Neuronal stem cell (in vitro differentiated cells): ENCODE measurements at regions not wholly inside any gene's neighbourhood (a gene's known extent, or its start where the extent isn't known, plus 50 kb on each side); places are given as distances from the start of the nearest gene placed in this dataset.

ENCODE experiments used
- DNase-seq: peaks from one replicate; pipeline ENCODE4 v3.0.0-alpha.2; 2013; ENCODE audit warnings: low spot score
- H2AFZ ChIP-seq: one replicate; pipeline ENCODE4 v1.6.1; 2013; ENCODE audit warnings: mild to moderate bottlenecking, low read length, inconsistent platforms
- H2AK5ac ChIP-seq: 2 replicates; pipeline ENCODE4 v1.6.1; 2013; ENCODE audit warnings: low read depth, mild to moderate bottlenecking, inconsistent platforms, low read length, moderate library complexity, mixed read lengths
- H2BK120ac ChIP-seq: 2 replicates; pipeline ENCODE4 v1.6.1; 2013; ENCODE audit warnings: low read depth, mild to moderate bottlenecking, inconsistent platforms, low read length, moderate library complexity, mixed read lengths
- H2BK12ac ChIP-seq: one replicate; pipeline ENCODE4 v1.6.1; 2013; ENCODE audit warnings: low read length, inconsistent platforms
- H2BK15ac ChIP-seq: 2 replicates; pipeline ENCODE4 v1.6.1; 2013; ENCODE audit warnings: mild to moderate bottlenecking, low read length, inconsistent platforms, mixed read lengths
- H2BK5ac ChIP-seq: one replicate; pipeline ENCODE4 v1.6.1; 2013; ENCODE audit warnings: inconsistent platforms, mild to moderate bottlenecking, low read length, moderate library complexity
- H3K14ac ChIP-seq: one replicate; pipeline ENCODE4 v1.6.1; 2013; ENCODE audit warnings: low read length, inconsistent platforms
- H3K18ac ChIP-seq: 2 replicates; pipeline ENCODE4 v1.6.1; 2013; ENCODE audit warnings: low read length, inconsistent platforms
- H3K23ac ChIP-seq: 2 replicates; pipeline ENCODE4 v1.6.1; 2013; ENCODE audit warnings: low read depth, mild to moderate bottlenecking, mixed read lengths, low read length, inconsistent platforms; ENCODE audit not compliant: poor library complexity
- H3K27ac ChIP-seq: replicated peaks from 3 replicates; pipeline ENCODE4 v1.5.1; 2013; ENCODE audit warnings: low read length, inconsistent platforms
- H3K27me3 ChIP-seq, 3 experiments: 2 replicates each; pipeline ENCODE4 v1.6.1; 2013; ENCODE audit warnings: low read length in 3 of 3, mild to moderate bottlenecking in 2 of 3, inconsistent platforms in 1 of 3, low read depth in 1 of 3, mixed read lengths in 1 of 3, moderate library complexity in 1 of 3; ENCODE audit not compliant: control insufficient read depth in 3 of 3, insufficient read depth in 3 of 3
- H3K36me3 ChIP-seq, 2 donors: replicated peaks in 1 of 2; 2 replicates each; pipeline ENCODE4 v1.6.1; 2013; ENCODE audit warnings: low read length in 2 of 2; ENCODE audit not compliant: control insufficient read depth in 2 of 2, insufficient read depth in 2 of 2
- H3K4ac ChIP-seq: 2 replicates; pipeline ENCODE4 v1.6.1; 2013; ENCODE audit warnings: inconsistent platforms, mild to moderate bottlenecking, low read length, moderate library complexity
- H3K4me1 ChIP-seq, 2 donors: 1 replicate in 1 of 2; 2 replicates in 1 of 2; pipeline ENCODE4 v1.6.1; 2013; ENCODE audit warnings: low read length in 2 of 2, low read depth in 1 of 2; ENCODE audit not compliant: control insufficient read depth in 2 of 2, insufficient read depth in 1 of 2
- H3K4me2 ChIP-seq: one replicate; pipeline ENCODE4 v1.6.1; 2013; ENCODE audit warnings: mild to moderate bottlenecking, low read length, inconsistent platforms; ENCODE audit not compliant: insufficient read depth, poor library complexity, severe bottlenecking
- H3K4me3 ChIP-seq, 2 donors: 2 replicates each; pipeline ENCODE4 v1.5.1; 2013; ENCODE audit warnings: low read length in 2 of 2, mild to moderate bottlenecking in 2 of 2, inconsistent platforms in 1 of 2, moderate library complexity in 1 of 2
- H3K79me1 ChIP-seq: one replicate; pipeline ENCODE4 v1.6.1; 2013; ENCODE audit warnings: low read depth, mild to moderate bottlenecking, inconsistent platforms, low read length, moderate library complexity
- H3K9ac ChIP-seq: one replicate; pipeline ENCODE4 v1.6.1; 2013; ENCODE audit warnings: mild to moderate bottlenecking, low read depth, low read length, inconsistent platforms; ENCODE audit not compliant: poor library complexity
- H3K9me3 ChIP-seq, 2 donors: replicated peaks in 1 of 2; 2 replicates each; pipeline versions ENCODE3 to v1.6.1; 2013; ENCODE audit warnings: low read length in 2 of 2, mild to moderate bottlenecking in 2 of 2, inconsistent platforms in 1 of 2, low read depth in 1 of 2, mixed read lengths in 1 of 2, moderate library complexity in 1 of 2; ENCODE audit not compliant: control insufficient read depth in 2 of 2, insufficient read depth in 1 of 2
- H4K8ac ChIP-seq: one replicate; pipeline ENCODE4 v1.6.1; 2013; ENCODE audit warnings: low read depth, mild to moderate bottlenecking, inconsistent platforms, low read length, moderate library complexity
- H4K91ac ChIP-seq: one replicate; pipeline ENCODE4 v1.6.1; 2013; ENCODE audit warnings: low read length, low read depth, mild to moderate bottlenecking, inconsistent platforms; ENCODE audit not compliant: poor library complexity
- WGBS, 2 donors: extraction: QIAGEN DNeasy Blood & Tissue Kit; methylation state at CpG; one replicate each; pipeline ENCODE4 v1.1.7; 2013; ENCODE audit warnings: missing lambda C conversion rate in 2 of 2, mixed read lengths in 1 of 2; ENCODE audit not compliant: insufficient read length in 2 of 2, insufficient replicate concordance in 1 of 2; ENCODE audit errors: extremely low coverage in 2 of 2; 5-methylcytosine and 5-hydroxymethylcytosine counted together

DNA sequence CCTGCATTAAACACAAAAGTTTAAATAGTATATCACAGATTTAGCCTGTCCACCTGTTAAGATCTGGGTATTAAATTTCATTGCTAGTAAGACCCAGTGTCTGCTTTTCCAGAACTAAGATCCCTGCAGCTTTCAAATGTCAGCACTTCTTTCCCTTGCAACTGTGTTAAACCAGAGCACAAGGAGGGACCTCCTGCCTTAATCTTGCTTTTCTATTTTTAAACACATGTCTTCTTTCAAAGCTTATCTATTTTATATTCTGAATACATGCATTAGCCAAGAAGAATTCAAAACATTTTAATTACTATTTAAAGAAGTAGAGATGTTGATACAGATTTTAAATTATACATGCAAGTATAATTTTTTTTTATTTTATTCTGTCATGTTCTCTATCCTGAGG lies 315.1 kb downstream of the ARPP21 start:
- H4K8ac ChIP-seq = no peak overlapping the region
- H2BK15ac ChIP-seq = no peak overlapping the region
- H3K4me3 ChIP-seq = no peak overlapping the region
- H2AK5ac ChIP-seq = no peak overlapping the region
- H2BK120ac ChIP-seq = no peak overlapping the region
- H3K27me3 ChIP-seq = no peaks in the 10 kb centered on the region
- H2BK12ac ChIP-seq = no peak overlapping the region
- H3K4me2 ChIP-seq = no peak overlapping the region
- H3K9ac ChIP-seq = no peak overlapping the region
- no peak overlapping the region for H4K91ac ChIP-seq
- no peak overlapping the region for H3K4ac ChIP-seq
- H3K79me1 ChIP-seq = peaks cover 3% of the 10 kb centered on the region
- H3K18ac ChIP-seq = no peak overlapping the region
- no peaks in the 10 kb centered on the region for H3K9me3 ChIP-seq
- no peaks in the 10 kb centered on the region for H3K4me1 ChIP-seq
- H3K14ac ChIP-seq = no peak overlapping the region
- no peaks in the 10 kb centered on the region for H3K36me3 ChIP-seq
- H2AFZ ChIP-seq = no peak overlapping the region
- DNase-seq = no peak
- H3K23ac ChIP-seq = no peak overlapping the region
- H3K27ac ChIP-seq = no peak overlapping the region
- no peak overlapping the region for H2BK5ac ChIP-seq

DNA sequence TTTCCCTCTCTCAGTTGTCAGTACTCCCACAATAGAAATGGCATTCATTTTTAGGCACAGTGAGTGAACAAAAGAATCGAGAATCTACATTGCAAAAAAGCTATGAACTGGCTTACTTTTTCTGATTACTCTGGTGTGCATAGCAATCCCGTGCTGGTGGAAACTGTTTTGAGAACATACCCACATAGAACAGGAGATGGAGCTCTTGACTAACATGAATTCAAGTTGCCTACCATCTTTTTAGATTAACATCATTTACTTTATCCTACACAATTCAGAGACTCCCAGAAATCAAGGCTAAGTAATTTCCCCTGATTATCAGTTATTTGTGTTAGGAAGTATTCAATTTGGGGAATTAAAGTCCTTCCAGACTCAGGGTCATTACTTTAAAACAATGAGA lies 326.6 kb downstream of the ARPP21 start:
- H3K18ac ChIP-seq = no peak overlapping the region
- DNase-seq = peak; percentile 17
- H3K23ac ChIP-seq = no peak overlapping the region
- H3K4me3 ChIP-seq = no peak overlapping the region
- no peak overlapping the region for H4K8ac ChIP-seq
- H2AK5ac ChIP-seq = no peak overlapping the region
- no peaks in the 10 kb centered on the region for H3K27me3 ChIP-seq
- H3K36me3 ChIP-seq = no peaks in the 10 kb centered on the region
- no peak overlapping the region for H3K27ac ChIP-seq
- H3K79me1 ChIP-seq = no peaks in the 10 kb centered on the region
- H2BK12ac ChIP-seq = no peak overlapping the region
- H2BK5ac ChIP-seq = no peak overlapping the region
- no peak overlapping the region for H3K14ac ChIP-seq
- no peak overlapping the region for H2BK15ac ChIP-seq
- H3K9ac ChIP-seq = no peak overlapping the region
- H4K91ac ChIP-seq = no peak overlapping the region
- no peaks in the 10 kb centered on the region for H3K9me3 ChIP-seq
- no peak overlapping the region for H3K4ac ChIP-seq
- no peaks in the 10 kb centered on the region for H3K4me1 ChIP-seq
- H2BK120ac ChIP-seq = no peak overlapping the region
- no peak overlapping the region for H2AFZ ChIP-seq
- WGBS, 2 donors = no CpG with 5 or more reads among the region's 2 CpGs
- no peak overlapping the region for H3K4me2 ChIP-seq

DNA sequence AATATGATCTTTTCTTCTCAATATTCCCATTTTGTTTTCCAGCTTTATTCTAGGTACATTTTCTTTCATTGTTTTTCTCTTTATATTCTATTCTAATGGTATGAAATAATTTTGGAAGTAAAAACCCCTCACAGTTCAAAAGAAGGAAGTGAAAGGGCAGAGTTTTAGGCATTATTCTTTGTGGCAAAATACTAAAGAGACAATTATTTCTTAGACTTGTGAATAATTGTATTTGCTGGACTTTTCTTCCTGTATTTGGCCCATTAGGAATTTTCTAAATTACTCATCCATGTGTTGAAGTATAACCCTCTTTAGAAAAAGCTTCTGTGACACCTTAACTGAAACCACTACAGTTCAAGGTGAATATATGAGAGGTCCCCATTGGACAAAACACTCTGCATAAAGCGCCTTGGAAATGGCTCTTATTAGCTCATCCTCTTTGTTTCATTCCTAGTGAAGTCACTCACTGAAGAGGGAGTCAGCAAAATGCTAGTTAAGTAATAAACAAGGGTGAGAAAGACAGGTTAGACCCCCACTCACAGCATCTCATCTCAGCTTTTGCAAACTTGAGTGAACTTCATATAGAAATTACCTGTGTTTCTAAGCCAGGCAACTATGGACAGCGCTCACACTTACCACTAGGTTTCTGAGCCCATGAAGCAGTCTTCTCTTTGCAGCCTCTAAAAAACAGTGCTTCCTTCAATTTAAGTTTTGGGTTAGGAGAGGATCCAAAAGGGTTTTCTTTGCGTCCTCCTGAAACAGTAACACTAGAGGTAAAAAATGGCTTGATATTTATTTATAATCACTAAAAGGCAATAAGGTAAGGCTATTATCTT lies 327.5 kb downstream of the ARPP21 start:
- Histone ChIP-seq H2BK12ac (no peak overlapping the region), H4K91ac (no peak overlapping the region), H2AK5ac (no peak overlapping the region), H3K4me3 (no peak overlapping the region), H3K9ac (no peak overlapping the region), H2BK5ac (no peak overlapping the region), H2AFZ (no peak overlapping the region), H3K27me3 (no peaks in the 10 kb centered on the region), H2BK15ac (no peak overlapping the region), H3K18ac (no peak overlapping the region), H3K36me3 (no peaks in the 10 kb centered on the region), H3K14ac (no peak overlapping the region), H4K8ac (no peak overlapping the region), H3K23ac (no peak overlapping the region), H3K9me3 (no peaks in the 10 kb centered on the region), H3K27ac (no peak overlapping the region), H3K4ac (no peak overlapping the region), H3K4me1 (no peaks in the 10 kb centered on the region), H3K4me2 (no peak overlapping the region), H3K79me1 (no peaks in the 10 kb centered on the region), H2BK120ac (no peak overlapping the region)
- no peak for DNase-seq
- WGBS, 2 donors = no CpG with 5 or more reads among the region's 3 CpGs

DNA sequence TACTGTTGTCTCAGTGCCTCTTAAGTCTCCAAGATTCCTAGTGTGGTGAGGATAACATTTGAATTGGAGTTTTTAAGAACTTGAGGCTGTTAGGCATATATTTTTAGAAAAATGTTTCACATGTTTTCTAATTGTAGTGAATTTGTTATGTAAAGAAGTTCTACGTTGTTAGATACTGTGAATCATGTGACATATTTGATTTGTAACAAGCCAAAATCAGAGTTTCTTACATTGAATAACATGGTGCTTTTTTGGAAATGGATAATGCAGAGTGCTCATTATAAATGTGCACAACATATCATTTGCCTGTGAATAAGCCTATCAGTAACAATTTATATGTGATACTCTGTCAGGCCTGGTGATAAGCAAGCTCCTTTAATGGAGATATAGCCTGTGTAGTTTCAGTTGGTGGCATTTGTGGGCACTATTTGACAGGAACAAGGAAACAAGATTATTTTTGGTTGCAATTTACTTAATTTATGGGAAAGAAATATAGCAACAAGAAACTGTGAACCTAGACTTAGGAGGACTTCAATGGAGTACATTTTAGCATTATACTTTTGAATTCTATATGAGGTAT lies 328.8 kb downstream of the ARPP21 start:
- no peaks in the 10 kb centered on the region for H3K27me3 ChIP-seq
- no peak overlapping the region for H2BK12ac ChIP-seq
- no peak overlapping the region for H3K4me3 ChIP-seq
- no peak overlapping the region for H3K23ac ChIP-seq
- WGBS, 2 donors = no CpG with 5 or more reads among the region's 1 CpG
- no peaks in the 10 kb centered on the region for H3K9me3 ChIP-seq
- no peak overlapping the region for H3K18ac ChIP-seq
- no peak for DNase-seq
- no peak overlapping the region for H2BK5ac ChIP-seq
- H3K9ac ChIP-seq = no peak overlapping the region
- no peak overlapping the region for H3K4ac ChIP-seq
- H3K4me1 ChIP-seq = no peaks in the 10 kb centered on the region
- H3K27ac ChIP-seq = no peak overlapping the region
- H4K91ac ChIP-seq = no peak overlapping the region
- no peak overlapping the region for H4K8ac ChIP-seq
- H3K79me1 ChIP-seq = no peaks in the 10 kb centered on the region
- no peak overlapping the region for H2BK120ac ChIP-seq
- no peak overlapping the region for H3K14ac ChIP-seq
- H2AK5ac ChIP-seq = no peak overlapping the region
- no peak overlapping the region for H2BK15ac ChIP-seq
- H2AFZ ChIP-seq = no peak overlapping the region
- H3K4me2 ChIP-seq = no peak overlapping the region
- H3K36me3 ChIP-seq = no peaks in the 10 kb centered on the region
